DOHH2 (cell line): ENCODE measurements at regions not wholly inside any gene's neighbourhood (a gene's known extent, or its start where the extent isn't known, plus 50 kb on each side); places are given as distances from the start of the nearest gene placed in this dataset.

Source experiments
- H3F3A ChIP-seq: fragments of 200-600 bp; sonication (generic), shearing (Covaris generic); 2 replicates; pipeline ENCODE4 v1.6.0; 2016; ENCODE audit warnings: antibody characterized with exemption, mild to moderate bottlenecking; ENCODE audit not compliant: control insufficient read depth, insufficient read depth
- H3K27ac ChIP-seq: fragments of 200-600 bp; sonication (generic); 2 replicates; pipeline ENCODE4 v1.5.1; 2014; ENCODE audit warnings: low read depth, mild to moderate bottlenecking, low read length, moderate library complexity
- H3K27me3 ChIP-seq: fragments of 200-600 bp; sonication (generic); 2 replicates; pipeline ENCODE4 v1.6.1; 2014; ENCODE audit warnings: mild to moderate bottlenecking, low read length, mixed read lengths; ENCODE audit not compliant: control insufficient read depth
- H3K36me3 ChIP-seq: fragments of 200-600 bp; sonication (generic); 2 replicates; pipeline ENCODE4 v1.6.1; 2014; ENCODE audit warnings: mild to moderate bottlenecking, low read length, moderate library complexity, mixed read lengths; ENCODE audit not compliant: control insufficient read depth
- H3K4me1 ChIP-seq: fragments of 200-600 bp; sonication (generic); 2 replicates; pipeline ENCODE4 v1.6.1; 2014; ENCODE audit warnings: mild to moderate bottlenecking, low read length, mixed read lengths; ENCODE audit not compliant: control insufficient read depth
- H3K4me2 ChIP-seq: fragments of 200-600 bp; sonication (generic); 2 replicates; pipeline ENCODE4 v1.6.0; 2014; ENCODE audit warnings: mild to moderate bottlenecking, low read length, moderate library complexity
- H3K4me3 ChIP-seq: fragments of 200-600 bp; sonication (generic); 2 replicates; pipeline ENCODE4 v1.5.1; 2014; ENCODE audit warnings: mild to moderate bottlenecking, low read length, mixed read lengths
- H3K79me2 ChIP-seq: fragments of 200-600 bp; sonication (generic); 2 replicates; pipeline ENCODE4 v1.6.1; 2014; ENCODE audit warnings: mild to moderate bottlenecking, low read length, mixed read lengths; ENCODE audit not compliant: control insufficient read depth
- H3K9me2 ChIP-seq: fragments of 200-600 bp; sonication (generic); replicated peaks from 2 replicates; pipeline ENCODE4 v1.6.1; 2014; ENCODE audit warnings: mild to moderate bottlenecking, low read length, mixed read lengths; ENCODE audit not compliant: control insufficient read depth
- H3K9me3 ChIP-seq: fragments of 200-600 bp; sonication (generic); 2 replicates; pipeline ENCODE4 v1.6.1; 2014; ENCODE audit warnings: antibody characterized with exemption, low read length, mixed read lengths; ENCODE audit not compliant: control insufficient read depth, insufficient read depth
- H4K20me1 ChIP-seq: fragments of 200-600 bp; sonication (generic); 2 replicates; pipeline ENCODE4 v1.6.0; 2014; ENCODE audit warnings: low read depth, mild to moderate bottlenecking, antibody characterized with exemption, low read length, moderate library complexity; ENCODE audit not compliant: control insufficient read depth, insufficient read depth
- CTCF ChIP-seq: fragments of 200-600 bp; sonication (generic); IDR thresholded peaks from one replicate; pipeline ENCODE4 v1.5.1; 2014; ENCODE audit warnings: antibody characterized with exemption, mild to moderate bottlenecking, low read depth, low read length; ENCODE audit not compliant: poor library complexity, severe bottlenecking
- EZH2phosphoT487 ChIP-seq: fragments of 200-600 bp; sonication (generic); IDR thresholded peaks from 2 replicates; pipeline ENCODE4 v1.6.1; 2017; ENCODE audit warnings: borderline replicate concordance, mild to moderate bottlenecking, antibody characterized with exemption, low read length, moderate library complexity, mixed read lengths

- Histone ChIP-seq H3F3A (no peaks in the 10 kb centered on the region), H3K4me2 (no peak overlapping the region), H3K9me3 (no peaks in the 10 kb centered on the region), H3K9me2 (no peaks in the 10 kb centered on the region), H3K36me3 (no peaks in the 10 kb centered on the region), H3K4me1 (no peaks in the 10 kb centered on the region), H4K20me1 (no peaks in the 10 kb centered on the region), H3K4me3 (no peak overlapping the region), H3K27ac (no peak overlapping the region), H3K79me2 (no peaks in the 10 kb centered on the region), H3K27me3 (no peaks in the 10 kb centered on the region)
- TF ChIP-seq CTCF (no peak), EZH2phosphoT487 (no peak)
Measured at GRCh38 chr13:47409778-47410177, 512.9 kb upstream of the HTR2A start.

GRCh38 chr13:47408546-47409319 is 511.9 kb upstream of the HTR2A start:
- no peaks in the 10 kb centered on the region for H3K79me2 ChIP-seq
- H3K9me2 ChIP-seq = no peaks in the 10 kb centered on the region
- no peaks in the 10 kb centered on the region for H3K27me3 ChIP-seq
- H3F3A ChIP-seq = no peaks in the 10 kb centered on the region
- no peaks in the 10 kb centered on the region for H3K4me1 ChIP-seq
- H3K4me3 ChIP-seq = no peak overlapping the region
- H3K27ac ChIP-seq = no peak overlapping the region
- TF ChIP-seq CTCF (no peak), EZH2phosphoT487 (no peak)
- H4K20me1 ChIP-seq = no peaks in the 10 kb centered on the region
- no peak overlapping the region for H3K4me2 ChIP-seq
- no peaks in the 10 kb centered on the region for H3K36me3 ChIP-seq
- no peaks in the 10 kb centered on the region for H3K9me3 ChIP-seq

GRCh38 chr13:47407808-47408207 is 511.0 kb upstream of the HTR2A start:
- Histone ChIP-seq H3K9me2 (no peaks in the 10 kb centered on the region), H3K4me2 (no peak overlapping the region), H3K4me3 (no peak overlapping the region), H3K4me1 (no peaks in the 10 kb centered on the region), H4K20me1 (no peaks in the 10 kb centered on the region), H3K36me3 (no peaks in the 10 kb centered on the region), H3K79me2 (no peaks in the 10 kb centered on the region), H3K27me3 (no peaks in the 10 kb centered on the region), H3K9me3 (no peaks in the 10 kb centered on the region), H3K27ac (no peak overlapping the region), H3F3A (no peaks in the 10 kb centered on the region)
- TF ChIP-seq CTCF (no peak), EZH2phosphoT487 (no peak)
